M059J (cell line): ENCODE measurements at regions not wholly inside any gene's neighbourhood (a gene's known extent, or its start where the extent isn't known, plus 50 kb on each side); places are given as distances from the start of the nearest gene placed in this dataset.
"Not testable (repeated sequence)": the region's sequence is repeated elsewhere in the genome, so short reads cannot be mapped to it uniquely, and the experiment has no call there.

Experiments
- DNase-seq: peaks from one replicate; pipeline ENCODE4 v3.0.0-alpha.2; 2012; ENCODE audit warnings: low read depth

- no peak for DNase-seq
These were observed 151.0 kb downstream of the MREG start for GRCh38 chr2:215862351-215862771.

- DNase-seq = no peak
These were observed 151.6 kb downstream of the MREG start for GRCh38 chr2:215861607-215862350.

GRCh38 chr2:215856080-215856479 lies 157.3 kb downstream of the MREG start:
- no peak for DNase-seq

GRCh38 chr2:215855308-215855707 lies 158.0 kb downstream of the MREG start:
- not testable (repeated sequence) for DNase-seq

- no peak for DNase-seq
These were observed 159.3 kb downstream of the MREG start for GRCh38 chr2:215854008-215854407.

GRCh38 chr2:215851696-215852095 lies 161.7 kb downstream of the MREG start:
- no peak for DNase-seq

- DNase-seq = peak; percentile 48
These were observed 162.3 kb downstream of the MREG start for GRCh38 chr2:215851082-215851481.

GRCh38 chr2:215850380-215850779 lies 163.0 kb downstream of the MREG start:
- no peak for DNase-seq

- no peak for DNase-seq
These were observed 163.6 kb downstream of the MREG start for GRCh38 chr2:215849771-215850170.

GRCh38 chr2:215848698-215849097 lies 164.7 kb downstream of the MREG start:
- DNase-seq = no peak

GRCh38 chr2:215848146-215848545 lies 165.2 kb downstream of the MREG start:
- DNase-seq = no peak

GRCh38 chr2:215847718-215848117 lies 165.6 kb downstream of the MREG start:
- DNase-seq = no peak

- no peak for DNase-seq
These were observed 166.3 kb downstream of the MREG start for GRCh38 chr2:215847056-215847455.

GRCh38 chr2:215845839-215846586 lies 167.3 kb downstream of the MREG start:
- DNase-seq = no peak

GRCh38 chr2:215843579-215843978 lies 169.8 kb downstream of the MREG start:
- peak; percentile 93 for DNase-seq

- no peak for DNase-seq
These were observed 172.1 kb downstream of the MREG start for GRCh38 chr2:215841175-215841816.

GRCh38 chr2:215839816-215840215 lies 173.5 kb downstream of the MREG start:
- no peak for DNase-seq

GRCh38 chr2:215839309-215839708 lies 174.0 kb downstream of the MREG start:
- no peak for DNase-seq

- no peak for DNase-seq
These were observed 176.5 kb downstream of the MREG start for GRCh38 chr2:215836881-215837280.

GRCh38 chr2:215835657-215836056 lies 177.7 kb downstream of the MREG start:
- DNase-seq = no peak

GRCh38 chr2:215835231-215835630 lies 178.1 kb downstream of the MREG start:
- no peak for DNase-seq

- peak; percentile 65 for DNase-seq
These were observed 179.7 kb downstream of the MREG start for GRCh38 chr2:215833531-215834162.
